K562 (cell line): ENCODE measurements at regions not wholly inside any gene's neighbourhood (a gene's known extent, or its start where the extent isn't known, plus 50 kb on each side); places are given as distances from the start of the nearest gene placed in this dataset.

Experiments
- ATAC-seq: fragments of 200-7000 bp; cut with Tn5 transposase; 3 replicates; pipeline ENCODE4 v1.9.1; 2020; ENCODE audit warnings: moderate library complexity
- BruUV-seq: library from RNA; stranded (reverse); fragments of 400-500 nt; replicated peaks from 2 replicates; lab custom pipeline; 2021; lab: Mats Ljungman, UMichigan
- CTCF ChIA-PET: fragments of 300-600 bp; formaldehyde crosslinking; extraction: SDS; loops from one replicate; lab custom pipeline; 2021; ENCODE audit warnings: low intra/inter-chr PET ratio; lab: Yijun Ruan, JAX
- POLR2A ChIA-PET: fragments of 300-600, 350-650 bp; sonication (Branson Sonifier 250); formaldehyde crosslinking; extraction: SDS; loops from one replicate; lab custom pipeline; 2021; ENCODE audit warnings: antibody characterized with exemption, inconsistent platforms; lab: Yijun Ruan, JAX
- DNase-seq, 4 experiments: peaks; one replicate each; pipeline versions ENCODE4 v3.0.0 to v3.0.0-alpha.2; 2011 to 2018; ENCODE audit warnings: low spot score in 3 of 4, mixed read lengths in 3 of 4; ENCODE audit errors: extremely low read depth in 1 of 4
- FAIRE-seq: peaks from 2 replicates; lab custom pipeline; 2011; peaks lifted over from hg19 to GRCh38; lab: Jason Lieb, UNC
- H2AFZ ChIP-seq: 2 replicates; pipeline ENCODE4 v1.6.0; 2011; ENCODE audit warnings: low read depth, low read length, control low read depth, inconsistent platforms
- H3K27ac ChIP-seq: fragments of 200-600 bp; 3 replicates; pipeline ENCODE4 v1.8.0; 2011; ENCODE audit warnings: low read depth, mild to moderate bottlenecking, control low read depth, inconsistent platforms, low read length, moderate library complexity, mixed read lengths; ENCODE audit errors: extremely low read depth
- H3K27me3 ChIP-seq, 2 experiments: fragments of 300-600 bp in 1 of 2; 2 replicates in 1 of 2; 3 replicates in 1 of 2; pipeline versions ENCODE4 v1.6.0 to v1.8.0; 2011; ENCODE audit warnings: inconsistent platforms in 2 of 2, low read length in 2 of 2, mild to moderate bottlenecking in 1 of 2, mixed read lengths in 1 of 2, moderate library complexity in 1 of 2; ENCODE audit not compliant: control insufficient read depth in 2 of 2, insufficient read depth in 2 of 2
- H3K36me3 ChIP-seq: fragments of 300-600 bp; 3 replicates; pipeline ENCODE4 v1.8.0; 2011; ENCODE audit warnings: mild to moderate bottlenecking, low read length, inconsistent platforms; ENCODE audit not compliant: control insufficient read depth, insufficient read depth
- H3K4me1 ChIP-seq, 2 experiments: fragments of 200-600 bp in 1 of 2; replicated peaks in 1 of 2; 2 replicates in 1 of 2; 3 replicates in 1 of 2; pipeline versions ENCODE4 v1.5.1 to v1.8.0; 2011; ENCODE audit warnings: inconsistent platforms in 2 of 2, low read length in 2 of 2, mild to moderate bottlenecking in 1 of 2, mixed read lengths in 1 of 2, moderate library complexity in 1 of 2; ENCODE audit not compliant: control insufficient read depth in 2 of 2, insufficient read depth in 2 of 2
- H3K4me2 ChIP-seq: 2 replicates; pipeline ENCODE4 v1.6.1; 2011; ENCODE audit warnings: low read length, control low read depth, inconsistent platforms, mixed read lengths; ENCODE audit not compliant: insufficient read depth
- H3K4me3 ChIP-seq: fragments of 200-600 bp; sonication (generic), shearing (Covaris generic); 2 replicates; pipeline ENCODE4 v1.5.1; 2016; ENCODE audit warnings: control low read depth, inconsistent platforms
- H3K79me2 ChIP-seq: fragments of 200-600 bp; 3 replicates; pipeline ENCODE4 v1.8.0; 2011; ENCODE audit warnings: low read length, inconsistent platforms; ENCODE audit not compliant: control insufficient read depth, insufficient read depth
- H3K9ac ChIP-seq, 2 experiments: 2 replicates each; pipeline versions ENCODE4 v1.6.0 to v1.6.1; 2011; ENCODE audit warnings: low read depth in 2 of 2, low read length in 2 of 2, control low read depth in 1 of 2, inconsistent platforms in 1 of 2, mild to moderate bottlenecking in 1 of 2, mixed read lengths in 1 of 2; ENCODE audit not compliant: insufficient read depth in 1 of 2
- H3K9me1 ChIP-seq: one replicate; pipeline ENCODE4 v1.6.0; 2011; ENCODE audit warnings: inconsistent platforms, mild to moderate bottlenecking, low read length, moderate library complexity; ENCODE audit not compliant: control insufficient read depth, insufficient read depth
- H3K9me3 ChIP-seq: replicated peaks from 2 replicates; pipeline ENCODE4 v1.5.1; 2011; ENCODE audit warnings: low read depth, low read length, inconsistent platforms; ENCODE audit not compliant: control insufficient read depth, insufficient read depth
- H4K20me1 ChIP-seq: replicated peaks from 2 replicates; pipeline ENCODE4 v1.6.1; 2011; ENCODE audit warnings: low read length, inconsistent platforms, mixed read lengths; ENCODE audit not compliant: control insufficient read depth, insufficient read depth
- BHLHE40 ChIP-seq: IDR thresholded peaks from 2 replicates; pipeline ENCODE4 v1.6.1; 2011; ENCODE audit warnings: low read length, improper control_type of control experiment
- E2F6 ChIP-seq, 2 experiments: IDR thresholded peaks; 2 replicates each; pipeline ENCODE4 v1.6.1; 2011; ENCODE audit warnings: borderline replicate concordance in 1 of 2, control low read depth in 1 of 2, low read depth in 1 of 2, low read length in 1 of 2, mild to moderate bottlenecking in 1 of 2, mixed read lengths in 1 of 2, moderate library complexity in 1 of 2; ENCODE audit not compliant: insufficient read depth in 1 of 2, insufficient read length in 1 of 2, poor library complexity in 1 of 2, severe bottlenecking in 1 of 2; ENCODE audit errors: extremely low read depth in 1 of 2
- POU5F1 ChIP-seq: fragments of 150-350 bp; IDR thresholded peaks from 2 replicates; pipeline ENCODE4 v1.6.1; 2014; ENCODE audit warnings: borderline replicate concordance, low read length, low read depth, mild to moderate bottlenecking; ENCODE audit not compliant: partially characterized antibody
- RAD21 ChIP-seq, 2 experiments: fragments of 250-450 bp in 1 of 2; fragments of 450-650 bp in 1 of 2; sonication (Bioruptor Pico) in 1 of 2; formaldehyde crosslinking in 1 of 2; IDR thresholded peaks in 1 of 2; conservative IDR thresholded peaks in 1 of 2; 2 replicates each; pipeline versions ENCODE4 v1.4.0 to v1.8.0; 2020 to 2022; ENCODE audit warnings: mild to moderate bottlenecking in 2 of 2, moderate library complexity in 1 of 2
- SMC3 ChIP-seq: conservative IDR thresholded peaks from 2 replicates; pipeline ENCODE4 v1.6.1; 2011; ENCODE audit warnings: low read depth, low read length, improper control_type of control experiment; ENCODE audit not compliant: insufficient read depth
- ZBTB33 ChIP-seq: sonication (generic); formaldehyde crosslinking; IDR thresholded peaks from 2 replicates; pipeline ENCODE4 v1.8.1; 2023; ENCODE audit warnings: mild to moderate bottlenecking, missing genetic modification reagents
- WGBS: fragments of 100-300 bp; shearing (Covaris generic); methylation state at CpG from one replicate; pipeline ENCODE4 v1.1.6; 2016; ENCODE audit warnings: low coverage, mixed read lengths; ENCODE audit not compliant: insufficient coverage; ENCODE audit errors: missing lambda C conversion rate; 5-methylcytosine and 5-hydroxymethylcytosine counted together
- in situ Hi-C: fragments of 300-500 bp; cut with MboI; formaldehyde crosslinking; loops from 4 replicates; pipeline ENCODE4 v1.15.0; 2018; ENCODE audit warnings: inconsistent platforms, mixed read lengths
- intact Hi-C: fragments of 100-400 bp; cut with micrococcal nuclease; formaldehyde crosslinking; loops from 2 replicates; pipeline ENCODE4 v1.14.2; 2022

GRCh38 chr17:79391376-79392233 is 219.2 kb downstream of the RBFOX3 start:
- intact Hi-C loops, result loop anchor here (2.0 kb wide), 1 partner anchor 203 kb away; no protein-coding TSS in a partner anchor
- Histone ChIP-seq H2AFZ (no peak overlapping the region), H3K4me2 (no peak overlapping the region), H3K27ac (no peak overlapping the region), H3K9ac (no peak overlapping the region), H3K9me1 (peaks cover 4% of the 10 kb centered on the region), H3K79me2 (no peaks in the 10 kb centered on the region), H3K4me3 (no peak overlapping the region), H4K20me1 (peaks cover 26% of the 10 kb centered on the region), H3K27me3 (peaks cover 12 to 81% of the 10 kb centered on the region in 2 experiments), H3K4me1 (no peaks in the 10 kb centered on the region), H3K36me3 (no peaks in the 10 kb centered on the region), H3K9me3 (peaks cover 3% of the 10 kb centered on the region; the same call in 1 of the 2 replicates)
- in situ Hi-C loops, result loop anchor here (5.0 to 25.0 kb wide), 2 partner anchors 204 to 329 kb away; partner anchors contain the start of gene ENGASE
- DNase-seq (peak; percentile 72 to 85 (median 80)), ATAC-seq (peak; percentile 85), FAIRE-seq (peak; percentile 85)
- POLR2A ChIA-PET, result no interaction called here
- CTCF ChIA-PET, result interaction anchor here (0.6 to 1.6 kb wide), 4 partner anchors 204 to 327 kb away, joined by 3 to 7 read pairs (median 5); no protein-coding TSS in a partner anchor
- BruUV-seq, result no TSS peak
- WGBS, result 3% methylated on average over 30 of the region's 31 CpGs
- peak; percentile 48; the same call in 1 of the 2 replicates for TF ChIP-seq BHLHE40
- peak in 1 of 2 experiments; percentile 9 for TF ChIP-seq E2F6 (IDR thresholded peaks at IDR 0.05; ENCODE audit: borderline replicate concordance in 1 of 2, extremely low read depth in 1 of 2, insufficient read depth in 1 of 2, insufficient read length in 1 of 2, low read depth in 1 of 2, low read length in 1 of 2, poor library complexity in 1 of 2, severe bottlenecking in 1 of 2)
- peak; percentile 19 to 75; a peak in 3 of 4 replicates for TF ChIP-seq RAD21 (CRISPR knock-in tag; conservative IDR thresholded peaks at IDR 0.05 in 1 of 2, IDR thresholded peaks at IDR 0.05 in 1 of 2)
- peak; percentile 72 for TF ChIP-seq SMC3
- no peak for TF ChIP-seq ZBTB33 (CRISPR knock-in tag)
- peak; percentile 34 for TF ChIP-seq POU5F1
